DOHH2 (cell line): ENCODE measurements at regions not wholly inside any gene's neighbourhood (a gene's known extent, or its start where the extent isn't known, plus 50 kb on each side); places are given as distances from the start of the nearest gene placed in this dataset.

Source experiments
- CTCF ChIP-seq: fragments of 200-600 bp; sonication (generic); IDR thresholded peaks from one replicate; pipeline ENCODE4 v1.5.1; 2014; ENCODE audit warnings: antibody characterized with exemption, mild to moderate bottlenecking, low read depth, low read length; ENCODE audit not compliant: poor library complexity, severe bottlenecking
- EZH2phosphoT487 ChIP-seq: fragments of 200-600 bp; sonication (generic); IDR thresholded peaks from 2 replicates; pipeline ENCODE4 v1.6.1; 2017; ENCODE audit warnings: borderline replicate concordance, mild to moderate bottlenecking, antibody characterized with exemption, low read length, moderate library complexity, mixed read lengths

GRCh38 chr6:68043122-68043398, 592.0 kb upstream of the ADGRB3 start:
- TF ChIP-seq CTCF: no peak
- TF ChIP-seq EZH2phosphoT487: no peak
